GM12873 (cell line): ENCODE measurements at regions not wholly inside any gene's neighbourhood (a gene's known extent, or its start where the extent isn't known, plus 50 kb on each side); places are given as distances from the start of the nearest gene placed in this dataset.

Experiments used
- TF ChIP-seq, protein P1 (sequence below): IDR thresholded peaks from 2 replicates; pipeline ENCODE4 v1.5.1; 2012; ENCODE audit warnings: low read depth, mild to moderate bottlenecking, moderate library complexity, low read length, control low read depth; ENCODE audit not compliant: insufficient read depth; ENCODE audit errors: missing control alignments

DNA sequence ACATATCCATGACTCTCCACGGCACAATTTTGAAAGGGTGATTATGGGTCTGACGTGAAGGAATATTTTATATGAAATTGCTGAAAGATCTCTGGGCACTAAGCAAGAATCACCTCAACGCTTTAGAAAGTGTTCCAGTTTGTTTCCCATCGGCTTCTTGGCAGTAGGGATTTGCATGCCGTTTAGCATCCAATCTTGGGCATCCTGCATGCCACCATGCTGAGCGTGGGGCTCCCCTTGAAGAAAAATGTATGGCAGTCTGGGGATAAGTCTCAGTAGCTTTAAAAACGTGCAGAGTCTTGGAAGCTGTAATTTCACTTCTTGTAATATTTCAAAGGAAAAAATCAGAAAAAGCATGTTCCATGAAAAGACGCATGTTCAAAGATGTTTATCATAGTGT, 151.7 kb downstream of the DMRT2 start:
- TF ChIP-seq, protein P1, sequence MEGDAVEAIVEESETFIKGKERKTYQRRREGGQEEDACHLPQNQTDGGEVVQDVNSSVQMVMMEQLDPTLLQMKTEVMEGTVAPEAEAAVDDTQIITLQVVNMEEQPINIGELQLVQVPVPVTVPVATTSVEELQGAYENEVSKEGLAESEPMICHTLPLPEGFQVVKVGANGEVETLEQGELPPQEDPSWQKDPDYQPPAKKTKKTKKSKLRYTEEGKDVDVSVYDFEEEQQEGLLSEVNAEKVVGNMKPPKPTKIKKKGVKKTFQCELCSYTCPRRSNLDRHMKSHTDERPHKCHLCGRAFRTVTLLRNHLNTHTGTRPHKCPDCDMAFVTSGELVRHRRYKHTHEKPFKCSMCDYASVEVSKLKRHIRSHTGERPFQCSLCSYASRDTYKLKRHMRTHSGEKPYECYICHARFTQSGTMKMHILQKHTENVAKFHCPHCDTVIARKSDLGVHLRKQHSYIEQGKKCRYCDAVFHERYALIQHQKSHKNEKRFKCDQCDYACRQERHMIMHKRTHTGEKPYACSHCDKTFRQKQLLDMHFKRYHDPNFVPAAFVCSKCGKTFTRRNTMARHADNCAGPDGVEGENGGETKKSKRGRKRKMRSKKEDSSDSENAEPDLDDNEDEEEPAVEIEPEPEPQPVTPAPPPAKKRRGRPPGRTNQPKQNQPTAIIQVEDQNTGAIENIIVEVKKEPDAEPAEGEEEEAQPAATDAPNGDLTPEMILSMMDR = no peak

DNA sequence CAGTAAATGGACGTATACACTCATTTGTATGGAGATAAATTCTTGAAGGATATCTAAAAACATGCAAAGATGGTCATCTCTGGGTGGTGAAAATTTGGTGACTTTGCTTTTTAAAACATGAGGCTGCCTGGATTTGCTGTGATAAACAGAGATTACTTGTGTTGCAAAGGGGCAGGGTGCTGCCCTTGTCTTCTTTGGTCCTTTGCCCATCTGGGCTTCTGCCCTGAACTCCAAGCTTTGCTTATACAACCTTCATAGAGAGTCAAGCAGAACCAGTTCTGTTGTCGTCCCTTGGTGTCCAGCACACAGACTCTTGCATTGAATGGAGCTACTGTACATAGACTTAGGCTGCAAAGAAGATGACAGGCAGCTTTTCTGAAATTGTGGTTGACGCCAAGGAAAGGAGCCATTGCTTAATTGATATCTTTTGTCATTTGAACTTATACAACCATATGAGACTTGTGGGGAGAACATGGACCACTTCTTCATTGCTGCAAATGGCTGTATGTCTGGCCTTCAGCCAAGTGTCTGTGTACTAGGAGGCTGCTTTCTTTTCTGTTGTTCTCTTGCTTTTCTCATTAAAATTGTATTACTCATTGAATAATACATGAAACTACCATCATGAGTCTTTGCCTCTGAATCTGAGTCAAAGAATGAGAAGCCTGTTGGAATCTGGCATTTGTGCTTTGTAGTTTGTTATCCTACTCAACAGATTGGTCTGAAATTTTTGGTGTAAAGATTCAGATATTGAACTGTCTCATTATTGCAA, 152.5 kb downstream of the DMRT2 start:
- TF ChIP-seq, protein P1 = no peak

DNA sequence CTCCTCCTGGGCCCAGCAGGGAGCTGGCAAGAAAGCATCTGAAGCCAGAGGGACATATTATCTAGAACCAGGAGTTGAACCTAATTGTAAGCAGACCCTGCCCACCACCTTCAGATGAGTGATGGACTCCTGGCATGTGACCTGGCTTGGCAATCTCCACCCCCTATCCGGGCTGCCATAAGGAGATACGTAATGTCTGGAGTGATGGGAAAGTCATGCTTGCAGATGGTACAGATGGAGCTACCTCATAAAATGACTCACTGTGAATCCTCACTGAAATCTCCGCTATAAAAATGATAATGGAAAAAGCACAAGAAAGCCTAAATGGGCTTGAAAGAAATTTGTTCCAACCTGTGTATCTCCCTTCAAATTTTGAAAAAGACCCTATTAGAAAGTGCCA, 157.5 kb downstream of the DMRT2 start:
- TF ChIP-seq, protein P1 = no peak

DNA sequence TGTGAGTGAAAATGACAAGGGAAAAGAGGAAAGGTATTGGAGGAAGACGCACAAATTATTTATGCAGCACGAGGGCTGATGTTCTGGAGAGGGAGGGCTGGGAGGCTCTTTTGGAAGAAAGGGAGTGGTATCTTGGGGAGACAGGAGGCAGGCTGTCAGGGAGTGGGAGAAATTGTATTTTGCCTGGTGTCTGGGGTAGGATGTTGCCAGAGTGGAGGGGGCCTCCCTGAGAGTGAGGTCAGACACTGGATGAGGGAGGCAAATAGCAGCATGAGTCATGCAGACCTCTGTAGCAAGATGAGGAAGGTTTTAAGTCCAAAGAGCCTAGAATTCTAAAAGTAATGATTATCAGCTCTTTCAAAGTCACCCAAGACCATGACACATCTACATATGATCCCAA, 158.0 kb downstream of the DMRT2 start:
- TF ChIP-seq, protein P1 = no peak

DNA sequence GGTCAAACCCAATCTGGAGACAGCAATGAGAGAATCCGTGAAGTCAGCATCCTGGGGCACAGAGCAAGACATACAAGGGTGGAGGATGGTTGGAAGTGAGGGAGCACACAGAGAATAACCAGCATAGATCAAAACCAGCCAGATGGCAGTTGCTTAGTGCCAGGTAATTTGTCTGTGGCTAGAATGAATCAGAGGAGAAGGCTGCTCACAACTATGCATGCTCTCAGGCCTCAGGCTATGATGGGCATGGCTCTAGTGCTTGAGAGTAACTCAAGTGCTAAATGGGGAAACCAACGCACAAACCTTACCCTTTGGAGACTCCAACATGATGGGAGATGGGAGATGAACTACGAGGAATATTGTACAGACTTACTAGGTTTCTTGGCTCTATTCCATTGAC, 160.8 kb downstream of the DMRT2 start:
- TF ChIP-seq, protein P1 = no peak

DNA sequence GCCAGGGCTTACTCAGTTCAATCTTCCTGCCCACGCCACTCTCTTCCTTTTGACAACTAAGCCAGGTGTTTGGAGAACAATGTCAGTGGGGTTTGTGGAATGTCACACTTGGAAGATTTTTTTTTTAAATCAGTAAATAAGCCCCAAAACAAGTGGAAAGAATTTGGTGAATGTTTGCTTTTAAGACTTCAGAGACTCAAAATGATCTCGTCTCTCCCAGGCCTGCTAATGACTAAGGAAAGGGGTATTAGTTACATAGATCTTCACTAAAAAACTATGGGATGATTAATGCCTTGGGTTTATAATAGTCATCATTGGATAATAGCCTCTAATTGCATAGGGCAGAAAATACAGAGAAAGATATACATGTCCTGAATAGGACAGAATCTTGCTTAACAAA, 166.4 kb downstream of the DMRT2 start:
- TF ChIP-seq, protein P1 = no peak

DNA sequence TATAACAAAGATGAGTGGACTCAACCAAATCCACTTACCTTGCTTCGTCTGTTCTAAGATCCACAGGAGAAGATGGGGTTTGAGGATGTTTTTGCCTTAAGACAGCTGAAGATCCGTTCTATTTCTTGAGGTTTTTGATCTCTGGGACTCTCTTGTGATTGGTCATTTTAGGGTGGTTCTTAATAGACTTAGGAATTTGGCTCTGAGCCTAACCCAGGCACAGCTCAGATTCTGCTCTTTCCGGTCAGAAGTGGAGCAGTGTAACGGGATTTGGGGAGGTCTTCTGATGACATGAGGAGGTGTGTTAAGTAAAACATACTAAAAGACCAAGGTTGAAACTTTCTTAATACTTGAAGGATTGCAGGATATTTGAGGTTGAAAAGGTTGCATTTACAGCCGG, 166.9 kb downstream of the DMRT2 start:
- TF ChIP-seq, protein P1 = no peak
